ENCODE measurements at regions not wholly inside any gene's neighbourhood (a gene's known extent, or its start where the extent isn't known, plus 50 kb on each side); places are given as distances from the start of the nearest gene placed in this dataset.
"Not testable (repeated sequence)": the region's sequence is repeated elsewhere in the genome, so short reads cannot be mapped to it uniquely, and the experiment has no call there.

DNA sequence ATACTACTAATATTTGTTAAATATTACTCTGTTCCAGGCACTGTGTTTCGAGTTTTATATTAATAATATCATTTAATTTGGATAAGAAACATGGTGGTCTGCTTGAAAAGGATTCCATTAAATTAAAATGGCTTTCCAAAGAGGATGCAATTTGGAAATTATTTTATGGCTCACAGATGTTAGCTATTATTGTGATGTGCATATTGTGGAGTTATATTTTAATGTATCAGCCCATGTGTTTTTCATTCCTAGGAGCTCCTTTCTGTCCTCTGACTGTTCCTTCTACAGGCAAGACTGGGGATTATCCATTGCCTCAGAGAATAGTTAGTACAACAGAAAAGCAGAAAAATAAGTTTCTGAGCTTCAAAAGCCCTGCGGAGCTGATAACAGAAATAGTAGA is 376.7 kb upstream of the PDZRN3 start:
- ATAC-seq (no peak), DNase-seq (ENCODE audit: low spot score) (no peak)

DNA sequence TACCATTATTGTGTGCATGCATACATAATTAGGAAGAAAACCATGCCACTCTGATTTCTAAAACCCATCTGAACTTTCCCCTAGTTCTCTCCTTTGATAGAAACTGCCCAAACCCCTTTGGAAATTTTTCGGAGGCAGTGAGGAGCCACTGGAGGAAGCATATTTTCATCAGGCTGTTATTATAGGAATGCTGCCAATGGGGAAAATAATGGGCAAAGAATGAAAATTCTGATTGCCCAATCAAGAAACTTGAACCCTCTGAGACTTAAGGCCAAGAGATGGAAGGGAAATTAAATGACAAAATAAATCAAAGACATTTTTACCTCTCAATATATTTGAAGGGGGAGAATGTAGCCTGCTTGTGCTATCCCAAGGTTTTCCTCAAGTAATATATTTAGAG is 376.0 kb upstream of the PDZRN3 start:
- ATAC-seq (no peak), DNase-seq (ENCODE audit: low spot score) (no peak)

DNA sequence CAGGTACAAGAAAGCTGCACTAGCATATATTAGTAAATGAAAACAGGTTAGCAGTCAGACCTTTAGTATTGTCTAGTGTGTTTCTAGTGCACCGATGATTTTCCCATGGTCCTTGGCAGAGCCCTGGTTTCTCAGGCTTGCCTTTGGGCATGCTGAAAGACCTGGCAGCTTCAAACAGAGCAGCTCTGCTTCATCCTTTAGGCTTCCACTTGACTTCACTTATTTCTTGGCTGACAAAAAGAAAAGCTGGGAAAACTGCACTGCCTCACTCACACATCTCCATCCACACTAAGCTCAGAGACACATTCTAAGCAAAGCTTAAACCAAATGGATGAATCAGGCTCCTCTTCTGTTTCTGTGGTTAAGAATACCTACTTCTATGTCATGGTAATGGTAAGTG is 374.8 kb upstream of the PDZRN3 start:
- ATAC-seq (no peak), DNase-seq (ENCODE audit: low spot score) (no peak)

DNA sequence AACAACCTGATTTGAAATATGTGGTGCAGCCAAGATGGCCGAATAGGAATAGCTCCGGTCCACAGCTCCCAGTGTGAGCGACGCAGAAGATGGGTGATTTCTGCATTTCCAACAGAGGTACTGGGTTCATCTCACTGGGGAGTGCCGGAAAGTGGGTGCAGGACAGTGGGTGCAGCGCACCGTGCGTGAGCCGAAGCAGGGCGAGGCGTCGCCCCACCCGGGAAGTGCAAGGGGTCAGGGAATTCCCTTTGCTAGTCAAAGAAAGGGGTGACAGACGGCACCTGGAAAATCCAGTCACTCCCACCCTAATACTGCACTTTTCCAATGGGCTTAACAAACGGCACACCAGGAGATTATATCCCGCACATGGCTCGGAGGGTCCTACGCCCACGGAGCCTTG is 365.9 kb upstream of the PDZRN3 start:
- ATAC-seq; DNase-seq (ENCODE audit: low spot score): not testable (repeated sequence)

DNA sequence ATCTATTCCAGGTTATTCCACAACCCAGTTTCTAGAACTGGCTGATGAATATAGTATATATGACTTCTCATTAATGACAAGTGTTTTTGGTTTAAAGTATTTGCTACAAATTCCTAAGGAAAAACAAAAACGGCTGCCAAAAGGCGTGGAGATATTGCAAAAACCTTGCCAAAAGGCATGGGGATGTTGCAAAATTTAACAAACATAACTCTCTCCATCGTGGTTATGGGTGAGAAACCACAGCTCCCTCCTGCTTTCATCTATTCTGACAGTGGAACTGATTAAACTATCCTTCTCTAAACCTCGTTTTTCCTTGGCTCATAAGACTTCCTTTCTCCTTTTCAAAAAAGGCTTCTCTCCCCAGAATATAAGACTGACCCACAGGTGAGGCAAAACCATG is 342.0 kb upstream of the PDZRN3 start:
- no peak for DNase-seq (ENCODE audit: low spot score)
- ATAC-seq = no peak

- DNase-seq (ENCODE audit: low spot score) = no peak
- ATAC-seq = no peak
These were observed 340.1 kb upstream of the PDZRN3 start for GRCh38 chr3:73964818-73965217.

DNA sequence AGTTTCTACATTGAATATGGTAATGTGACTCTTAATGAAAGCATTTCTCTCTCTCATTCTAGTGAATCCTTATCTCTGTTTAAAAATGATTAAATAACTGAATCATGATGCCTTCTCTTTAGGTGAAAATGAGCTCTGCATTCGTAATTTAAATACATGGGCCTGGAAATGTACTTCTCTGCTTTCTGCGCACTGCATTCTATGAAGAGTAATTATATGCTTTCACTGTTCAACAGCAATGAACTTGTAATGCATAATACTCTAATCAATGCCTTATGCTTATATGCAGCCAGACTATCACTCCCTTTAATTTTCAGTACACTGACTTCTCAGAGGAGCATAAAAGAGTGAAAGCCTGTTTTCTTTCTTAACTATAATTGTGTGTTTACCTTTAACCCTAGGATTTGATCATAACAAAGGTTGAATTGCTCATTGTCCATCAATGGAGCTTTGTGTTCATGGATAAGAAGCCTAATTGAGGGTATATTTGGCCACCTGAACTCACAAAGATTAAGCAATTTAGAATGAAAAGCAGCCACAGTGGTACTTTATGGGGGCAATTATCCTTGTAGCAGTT is 330.8 kb upstream of the PDZRN3 start:
- ATAC-seq (no peak), DNase-seq (ENCODE audit: low spot score) (no peak)

GRCh38 chr3:73954506-73954905 is 329.8 kb upstream of the PDZRN3 start:
- ATAC-seq (no peak), DNase-seq (ENCODE audit: low spot score) (no peak)

DNA sequence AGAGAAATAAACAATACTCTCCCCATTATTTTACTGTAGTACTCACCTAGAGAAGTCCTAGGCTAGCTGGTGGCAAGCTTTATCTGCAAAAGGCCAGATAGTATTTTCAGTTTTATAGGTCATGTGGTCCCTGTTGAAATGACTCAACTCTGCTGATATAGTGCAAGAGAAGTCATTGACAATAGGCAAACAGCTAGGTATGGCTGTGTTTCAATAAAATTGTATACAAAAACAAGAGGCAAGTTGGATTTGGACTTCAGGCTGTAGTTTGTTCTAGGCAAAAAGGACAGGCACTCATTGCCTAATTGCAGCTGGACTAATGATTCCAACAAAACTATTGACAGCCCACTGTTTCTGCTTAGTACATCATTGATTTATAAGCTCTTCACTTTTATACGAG is 328.0 kb upstream of the PDZRN3 start:
- no peak for DNase-seq (ENCODE audit: low spot score)
- no peak for ATAC-seq

DNA sequence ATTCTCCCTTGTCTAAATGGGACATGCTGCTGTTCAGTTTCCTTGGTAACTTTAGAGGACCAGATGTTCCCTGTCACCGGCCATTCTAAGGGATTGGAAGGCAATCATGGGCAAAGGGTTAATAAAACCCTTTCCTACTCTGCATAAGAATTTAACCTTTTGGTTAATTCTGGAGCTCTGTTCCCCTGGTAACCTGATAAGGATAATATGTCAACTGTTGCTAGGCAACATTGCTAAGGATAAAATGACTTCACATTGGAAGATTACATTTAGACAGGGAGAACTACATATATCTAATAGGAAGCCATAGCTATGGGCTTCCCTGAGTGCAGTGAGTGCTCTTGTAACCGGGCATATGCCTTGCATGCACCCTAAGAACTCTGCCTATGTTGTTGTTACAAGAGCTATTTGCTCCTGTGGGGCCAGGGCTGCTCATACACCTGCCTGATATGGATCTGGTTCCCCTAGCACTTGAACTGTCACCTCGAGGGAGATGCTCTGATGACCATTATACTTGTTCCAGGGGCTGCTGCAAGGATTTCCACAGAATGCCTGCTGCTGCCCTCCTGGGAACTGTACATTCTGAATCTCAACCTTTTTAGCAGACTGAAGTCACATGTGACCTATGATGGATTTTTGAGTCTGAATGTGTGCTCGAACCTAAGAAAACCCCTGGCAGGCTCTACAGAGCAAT is 326.3 kb upstream of the PDZRN3 start:
- DNase-seq (ENCODE audit: low spot score) (no peak), ATAC-seq (no peak)

DNA sequence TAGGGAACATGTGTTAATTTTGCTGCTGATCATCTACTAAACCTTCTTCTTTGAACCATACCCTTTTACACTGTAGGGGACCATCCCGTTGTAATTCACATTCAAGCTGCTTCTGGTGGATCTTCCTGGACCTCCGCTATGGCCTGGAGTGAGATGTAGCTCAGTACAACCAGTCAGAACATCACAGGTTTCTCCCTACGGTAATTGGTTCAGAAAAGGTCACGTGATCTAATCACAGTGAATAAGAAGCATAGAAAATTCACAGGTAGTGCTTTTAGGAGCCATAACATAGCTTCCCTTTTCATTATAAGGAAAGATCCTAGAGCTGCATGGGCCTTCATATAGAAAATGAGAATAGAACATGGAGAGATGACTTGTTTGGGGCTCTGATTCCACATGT is 320.8 kb upstream of the PDZRN3 start:
- ATAC-seq (no peak), DNase-seq (ENCODE audit: low spot score) (no peak)

GRCh38 chr3:73939985-73940384 is 315.2 kb upstream of the PDZRN3 start:
- DNase-seq (ENCODE audit: low spot score) (no peak), ATAC-seq (no peak)

DNA sequence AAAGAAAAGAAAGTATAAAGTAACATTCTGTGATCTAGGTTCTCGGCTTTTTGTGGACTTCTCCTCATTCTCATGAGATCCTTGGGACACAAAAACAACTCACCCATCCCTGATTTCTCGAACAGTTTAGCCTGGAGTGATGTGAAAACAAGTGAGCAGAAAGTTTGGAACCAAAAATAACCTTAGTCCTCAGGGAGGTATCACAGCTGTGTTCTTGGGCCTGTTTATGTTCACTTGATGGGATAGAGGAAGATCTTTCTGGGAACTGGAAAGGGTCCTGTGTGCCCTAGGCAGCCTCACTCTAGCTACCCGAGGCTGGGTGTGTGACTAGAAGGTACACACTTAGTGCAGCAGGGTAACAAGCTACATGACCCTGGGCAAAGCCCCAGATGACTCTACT is 308.8 kb upstream of the PDZRN3 start:
- DNase-seq (ENCODE audit: low spot score) (no peak), ATAC-seq (no peak)

DNA sequence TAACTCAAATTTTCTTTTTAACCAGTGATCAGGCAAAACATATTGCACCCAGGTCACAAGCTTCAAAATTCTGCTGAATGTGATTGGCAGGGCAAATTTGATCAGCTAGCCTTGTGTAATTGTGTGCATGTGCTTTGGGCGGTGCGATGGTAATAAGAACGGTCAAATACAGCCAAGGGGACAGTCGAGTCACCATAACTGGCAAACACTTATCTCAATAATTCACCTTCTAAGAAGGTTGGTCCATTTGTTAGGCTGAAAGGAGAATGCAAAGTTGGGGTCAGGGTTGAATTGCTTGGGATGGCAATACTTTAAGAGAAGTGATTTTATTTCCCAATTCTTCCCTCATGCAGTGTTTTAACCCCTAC is 302.4 kb upstream of the PDZRN3 start:
- no peak for ATAC-seq

GRCh38 chr3:73926360-73927202 is 301.8 kb upstream of the PDZRN3 start:
- peak; percentile 42 for ATAC-seq
- no peak for DNase-seq (ENCODE audit: low spot score)

More for the DNA sequence above, 302.4 kb upstream of the PDZRN3 start:
- no peak for DNase-seq (ENCODE audit: low spot score)

DNA sequence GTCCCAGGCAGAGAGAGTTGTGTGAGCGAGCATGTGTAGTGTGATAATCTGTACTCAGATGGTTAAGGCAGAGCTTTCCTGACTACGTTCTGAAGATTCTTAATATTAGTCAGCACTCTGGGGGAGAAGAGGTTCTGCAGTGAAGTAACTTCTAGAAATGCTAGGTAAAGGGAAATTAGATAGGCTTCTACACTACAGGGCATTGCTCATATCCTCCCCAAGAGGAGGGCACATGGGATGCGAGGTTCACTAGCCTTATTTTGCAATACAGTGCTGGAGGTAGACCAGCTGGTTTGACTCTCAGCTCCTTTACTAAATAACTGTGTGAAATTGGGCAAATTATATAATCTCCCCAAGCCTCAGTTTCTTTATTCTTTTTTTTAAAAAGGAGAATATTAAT is 300.3 kb upstream of the PDZRN3 start:
- peak; percentile 40 for ATAC-seq

DNA sequence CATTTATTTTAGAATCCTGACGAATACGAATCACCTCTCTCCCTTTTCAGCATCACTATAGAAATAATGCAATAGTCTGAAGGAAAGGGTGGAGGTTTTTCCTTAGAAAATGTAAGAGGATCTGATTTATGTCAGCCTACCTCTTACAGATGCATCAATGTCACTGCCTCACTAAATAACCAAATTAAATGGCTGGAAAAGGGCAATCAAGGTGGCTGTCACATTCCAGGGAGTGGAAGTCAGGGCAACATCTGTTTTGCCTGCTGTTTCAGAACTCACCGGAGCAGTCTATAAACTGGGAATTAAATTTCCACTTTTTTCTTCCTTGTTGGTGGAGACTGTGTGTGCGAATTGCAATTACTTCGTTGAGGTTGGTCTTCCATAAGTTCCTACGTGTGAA is 299.3 kb upstream of the PDZRN3 start:
- ATAC-seq (no peak), DNase-seq (ENCODE audit: low spot score) (no peak)

More for the DNA sequence above, 300.3 kb upstream of the PDZRN3 start:
- no peak for DNase-seq (ENCODE audit: low spot score)

DNA sequence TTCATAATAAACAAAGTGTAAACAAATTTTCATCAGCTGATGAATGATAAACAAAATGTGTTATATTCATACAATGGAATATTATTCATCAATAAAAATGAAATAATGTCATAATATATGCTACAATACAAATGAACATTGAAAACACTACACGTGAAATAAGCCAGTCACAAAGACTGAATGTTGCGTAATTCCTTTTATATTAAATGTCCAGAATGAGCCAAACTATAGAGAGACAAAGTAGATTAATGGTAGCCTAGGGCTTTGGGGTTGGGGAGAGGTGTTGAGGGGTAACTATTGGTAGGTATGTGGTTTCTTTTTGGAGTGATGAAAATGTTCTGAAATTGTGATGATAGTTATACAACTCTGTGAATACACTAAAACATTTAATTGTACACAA is 292.9 kb upstream of the PDZRN3 start:
- no peak for ATAC-seq
- DNase-seq (ENCODE audit: low spot score) = no peak

DNA sequence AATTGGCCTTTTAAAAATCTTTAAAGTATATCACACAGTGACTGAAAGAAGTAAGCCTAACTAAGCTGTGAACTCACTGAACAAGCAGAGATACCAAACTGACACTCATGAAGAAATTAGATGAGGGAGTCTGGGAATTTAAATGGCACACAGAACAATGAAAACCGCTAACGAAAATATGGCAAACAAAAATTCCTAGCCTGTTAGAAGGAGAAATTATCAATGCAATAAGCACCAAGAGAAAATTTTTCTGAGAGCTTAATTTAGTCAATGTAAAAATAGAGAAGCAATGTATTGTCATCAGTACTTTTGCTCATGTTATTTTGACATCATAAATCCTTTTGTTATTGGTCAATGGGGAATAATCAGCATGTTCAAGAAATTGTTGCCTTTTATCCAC is 291.1 kb upstream of the PDZRN3 start:
- ATAC-seq = no peak
- no peak for DNase-seq (ENCODE audit: low spot score)

- no peak for ATAC-seq
- no peak for DNase-seq (ENCODE audit: low spot score)
These were observed 283.5 kb upstream of the PDZRN3 start for GRCh38 chr3:73908218-73908617.

DNA sequence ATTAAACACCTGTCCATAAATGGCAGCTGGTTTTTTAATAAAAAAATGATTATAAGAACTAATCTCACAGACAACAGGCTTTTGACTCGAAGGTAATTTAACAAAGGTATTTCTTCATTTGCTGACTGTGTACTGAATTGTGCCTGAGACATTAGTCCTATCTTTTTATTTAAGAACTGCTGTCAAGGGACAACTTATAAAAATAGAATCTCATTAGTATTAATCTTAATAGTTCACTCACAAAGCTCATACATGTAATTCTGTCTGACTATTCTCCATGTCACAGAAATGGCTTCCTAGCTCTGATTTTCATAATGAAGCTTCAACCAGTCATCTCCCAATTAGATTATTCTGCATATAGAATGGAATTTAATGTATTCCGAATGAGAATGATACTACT is 276.9 kb upstream of the PDZRN3 start:
- DNase-seq (ENCODE audit: low spot score) (no peak), ATAC-seq (no peak)

Data from left lobe of liver (tissue), 2 donors.